ENCODE measurements at regions not wholly inside any gene's neighbourhood (a gene's known extent, or its start where the extent isn't known, plus 50 kb on each side); places are given as distances from the start of the nearest gene placed in this dataset.

DNA sequence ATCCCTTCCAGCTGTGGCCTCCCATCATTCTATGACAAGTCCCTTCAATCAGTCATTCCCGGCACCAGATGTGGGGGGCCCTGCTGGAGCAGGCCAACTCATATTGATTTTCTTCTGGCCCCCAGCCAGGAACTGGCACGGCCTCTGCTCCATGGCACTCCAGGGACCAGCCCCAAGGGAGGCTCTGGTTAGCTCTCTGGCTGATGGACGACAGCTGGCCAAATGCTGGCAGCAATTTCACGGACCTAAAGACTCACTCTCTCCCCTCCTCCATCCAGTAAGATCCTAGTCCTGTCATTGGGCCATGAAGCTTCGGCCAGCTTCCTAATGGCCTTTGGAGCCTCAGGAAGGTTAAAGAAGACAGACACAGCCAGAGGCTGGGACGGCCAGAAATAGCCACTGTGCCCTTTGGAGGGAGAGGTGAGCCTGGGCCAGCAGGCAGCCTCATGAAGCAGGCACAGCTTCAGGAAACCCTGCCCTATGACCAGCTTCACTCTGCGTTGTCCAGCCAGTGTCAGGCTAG, 131.0 kb downstream of the MEX3B start:
- TF ChIP-seq, protein P1, sequence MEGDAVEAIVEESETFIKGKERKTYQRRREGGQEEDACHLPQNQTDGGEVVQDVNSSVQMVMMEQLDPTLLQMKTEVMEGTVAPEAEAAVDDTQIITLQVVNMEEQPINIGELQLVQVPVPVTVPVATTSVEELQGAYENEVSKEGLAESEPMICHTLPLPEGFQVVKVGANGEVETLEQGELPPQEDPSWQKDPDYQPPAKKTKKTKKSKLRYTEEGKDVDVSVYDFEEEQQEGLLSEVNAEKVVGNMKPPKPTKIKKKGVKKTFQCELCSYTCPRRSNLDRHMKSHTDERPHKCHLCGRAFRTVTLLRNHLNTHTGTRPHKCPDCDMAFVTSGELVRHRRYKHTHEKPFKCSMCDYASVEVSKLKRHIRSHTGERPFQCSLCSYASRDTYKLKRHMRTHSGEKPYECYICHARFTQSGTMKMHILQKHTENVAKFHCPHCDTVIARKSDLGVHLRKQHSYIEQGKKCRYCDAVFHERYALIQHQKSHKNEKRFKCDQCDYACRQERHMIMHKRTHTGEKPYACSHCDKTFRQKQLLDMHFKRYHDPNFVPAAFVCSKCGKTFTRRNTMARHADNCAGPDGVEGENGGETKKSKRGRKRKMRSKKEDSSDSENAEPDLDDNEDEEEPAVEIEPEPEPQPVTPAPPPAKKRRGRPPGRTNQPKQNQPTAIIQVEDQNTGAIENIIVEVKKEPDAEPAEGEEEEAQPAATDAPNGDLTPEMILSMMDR (conservative IDR thresholded peaks at IDR 0.05 in 1 of 2, IDR thresholded peaks at IDR 0.05 in 1 of 2; ENCODE audit: extremely low read depth in 1 of 2, insufficient read depth in 1 of 2, low read depth in 1 of 2, low read length in 2 of 2) = no peak
- no peak for TF ChIP-seq EZH2 (IDR thresholded peaks at IDR 0.05; ENCODE audit: borderline replicate concordance, low read length)
